Kidney capillary endothelial cell (primary cell): ENCODE measurements at regions not wholly inside any gene's neighbourhood (a gene's known extent, or its start where the extent isn't known, plus 50 kb on each side); places are given as distances from the start of the nearest gene placed in this dataset.
"Not testable (repeated sequence)": the region's sequence is repeated elsewhere in the genome, so short reads cannot be mapped to it uniquely, and the experiment has no call there.

Experiments
- DNase-seq: peaks from one replicate; pipeline ENCODE4 v3.0.0-alpha.2; 2018; ENCODE audit warnings: low spot score

DNA sequence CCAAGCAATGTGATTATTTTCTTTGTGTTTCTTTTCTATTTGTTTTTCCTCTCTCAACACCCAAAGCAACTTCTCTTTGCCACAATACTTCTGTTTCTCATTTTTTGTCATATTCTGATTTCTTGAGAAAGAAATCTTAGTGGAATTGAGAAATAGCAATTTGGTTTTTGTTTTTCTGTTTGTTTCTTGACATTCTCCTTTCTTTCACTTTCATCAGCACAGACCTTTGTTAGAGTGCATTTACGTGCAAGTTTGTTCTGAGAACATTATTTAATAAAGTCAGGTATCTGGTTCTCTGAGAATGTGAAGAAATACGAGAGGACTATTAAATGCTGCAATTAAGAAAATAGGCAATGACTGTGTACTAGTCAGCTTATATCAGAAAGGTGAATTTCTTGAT lies 608.1 kb upstream of the AADAT start:
- no peak for DNase-seq

DNA sequence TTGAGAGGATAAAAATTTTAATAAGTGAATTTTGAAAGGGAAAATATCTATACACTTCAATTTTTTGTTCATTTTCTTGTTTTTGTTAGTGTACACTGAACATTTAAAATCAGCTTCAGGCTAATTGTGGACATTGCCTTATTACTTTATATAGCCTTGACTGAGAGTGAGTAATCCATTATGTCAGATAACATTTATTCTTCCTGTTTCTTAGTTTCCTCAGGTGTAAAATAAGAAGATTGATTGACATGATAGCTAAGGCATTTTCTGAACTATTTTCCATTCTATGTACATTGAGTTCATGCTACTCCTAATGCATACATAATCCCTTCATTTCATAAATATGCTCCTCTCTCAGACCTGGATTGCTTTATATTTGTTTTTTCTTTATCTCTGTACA lies 607.3 kb upstream of the AADAT start:
- DNase-seq = no peak

- DNase-seq = no peak
Measured at GRCh38 chr4:170691168-170691567, 601.4 kb upstream of the AADAT start.

GRCh38 chr4:170687751-170688150 lies 598.0 kb upstream of the AADAT start:
- no peak for DNase-seq

DNA sequence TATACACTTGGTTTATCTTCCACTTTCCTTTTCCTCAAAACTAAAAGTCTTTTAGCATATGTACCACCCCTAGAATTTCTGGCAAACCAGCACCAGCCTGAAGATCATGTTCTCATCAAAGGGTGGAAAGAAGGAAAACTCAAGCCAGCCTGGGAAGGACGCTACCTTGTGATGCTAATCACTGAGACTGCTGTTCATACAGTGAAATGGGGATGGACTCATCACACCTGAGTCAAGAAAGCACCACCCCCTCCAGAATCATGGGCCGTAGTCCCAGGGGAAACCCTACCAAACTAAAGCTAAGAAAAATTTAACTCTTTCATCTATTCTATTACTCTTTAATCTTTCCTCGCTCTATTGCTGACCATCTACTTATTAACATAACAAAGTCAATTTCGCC lies 595.9 kb upstream of the AADAT start:
- not testable (repeated sequence) for DNase-seq

DNA sequence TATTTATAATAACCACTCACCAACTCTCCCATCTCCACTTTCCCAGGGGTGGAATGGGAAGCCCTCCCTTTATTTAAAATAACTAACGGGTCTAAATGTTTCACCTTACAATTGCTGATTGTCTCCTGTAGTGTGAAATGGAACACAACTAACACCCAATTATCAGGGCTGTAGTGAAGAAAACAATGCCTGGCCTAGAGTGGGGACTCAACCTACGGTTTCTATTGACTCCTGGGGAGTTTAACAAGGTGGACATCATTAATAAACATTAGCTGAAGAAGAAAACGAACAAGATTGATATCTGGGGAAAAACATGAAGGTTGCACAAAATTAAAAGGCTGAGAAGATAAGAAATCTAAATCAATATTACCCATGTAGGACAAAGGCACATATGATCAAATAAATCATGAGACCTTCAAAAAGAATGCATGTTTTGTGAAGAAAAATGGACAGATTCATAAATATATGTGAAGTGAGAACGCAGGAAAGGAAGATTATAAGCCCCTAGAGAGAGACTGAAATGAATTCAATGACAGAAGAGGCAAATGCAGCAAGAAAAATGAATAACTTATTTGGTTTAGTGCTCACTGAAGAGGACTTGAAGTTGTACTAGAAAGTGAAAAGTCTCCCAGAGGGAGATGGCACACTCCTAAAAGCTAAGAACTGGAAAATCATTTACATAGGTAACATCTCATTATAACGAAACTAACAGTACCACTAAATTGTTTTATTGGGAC lies 593.0 kb upstream of the AADAT start:
- DNase-seq = no peak

GRCh38 chr4:170682087-170682486 lies 592.3 kb upstream of the AADAT start:
- not testable (repeated sequence) for DNase-seq

DNA sequence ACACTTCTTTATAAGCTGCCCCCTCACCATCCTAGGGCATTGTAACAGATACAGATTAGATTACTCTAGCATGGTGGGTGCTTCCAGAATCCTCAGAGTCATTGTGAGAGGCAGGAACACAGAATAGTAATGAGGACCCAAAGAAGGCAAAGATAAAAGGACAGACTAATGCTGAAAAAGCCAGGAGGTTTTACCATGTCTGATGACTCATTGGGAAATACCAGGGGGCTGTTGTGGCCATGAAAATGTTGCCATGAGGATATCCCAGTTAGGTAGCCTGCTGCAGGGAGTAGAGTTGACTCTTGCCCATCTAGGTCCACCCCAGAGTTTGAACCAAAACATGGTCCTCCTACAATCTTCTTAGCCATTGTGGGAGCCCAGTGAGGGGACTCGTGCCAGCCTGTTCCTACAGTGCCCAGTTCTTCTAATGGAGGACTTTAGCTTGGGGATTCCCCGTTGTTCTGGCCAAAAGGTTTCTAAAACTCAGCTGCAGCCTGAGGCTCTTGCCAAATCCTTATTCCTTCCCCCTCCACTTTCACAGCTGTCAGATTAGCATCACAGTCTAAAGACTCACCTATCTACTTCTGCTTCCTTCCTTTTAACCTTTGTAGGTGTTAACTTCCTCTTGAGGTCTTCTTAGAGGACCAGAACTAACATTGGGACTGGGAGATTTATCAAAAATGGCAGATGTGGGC lies 586.0 kb upstream of the AADAT start:
- DNase-seq = no peak

- DNase-seq = no peak
Measured at GRCh38 chr4:170674176-170674575, 584.4 kb upstream of the AADAT start.

GRCh38 chr4:170672381-170672965 lies 582.7 kb upstream of the AADAT start:
- DNase-seq = peak; percentile 11

DNA sequence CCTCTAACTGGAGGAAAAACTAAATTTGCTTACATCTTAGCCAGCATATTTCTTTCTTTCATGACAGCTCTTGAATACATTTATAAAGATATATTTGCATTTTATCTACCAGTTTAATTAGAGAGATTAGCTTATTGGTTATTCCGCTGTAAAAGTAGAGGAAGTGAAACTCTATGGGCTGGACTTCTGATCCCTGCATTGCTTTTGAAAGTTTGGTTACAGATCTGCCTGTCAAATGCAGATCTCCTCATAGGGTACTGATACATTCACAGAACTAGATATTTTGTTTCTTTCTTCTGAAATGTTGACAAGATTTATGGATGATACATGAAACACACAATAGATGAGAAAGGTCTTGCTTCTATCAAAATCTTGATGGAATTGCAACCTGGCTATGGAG lies 581.4 kb upstream of the AADAT start:
- no peak for DNase-seq

DNA sequence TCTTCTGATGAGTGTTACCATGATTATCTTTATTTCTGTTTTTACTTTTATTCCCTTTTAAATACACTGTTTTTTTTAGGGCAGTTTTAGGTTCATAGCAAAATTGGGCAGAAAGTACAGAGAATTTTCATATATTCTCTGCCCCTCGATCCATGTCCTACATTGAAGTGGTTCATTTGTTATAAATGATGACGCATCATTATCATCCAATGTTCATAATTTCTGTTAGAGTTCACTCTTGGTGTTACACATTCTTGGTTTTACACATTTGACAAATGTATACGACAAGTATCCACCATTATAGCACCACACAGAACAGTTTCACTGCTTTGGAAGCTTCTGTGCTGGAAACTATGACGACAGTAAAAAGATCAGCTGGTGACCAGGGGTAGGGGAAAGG lies 578.1 kb upstream of the AADAT start:
- DNase-seq = no peak

DNA sequence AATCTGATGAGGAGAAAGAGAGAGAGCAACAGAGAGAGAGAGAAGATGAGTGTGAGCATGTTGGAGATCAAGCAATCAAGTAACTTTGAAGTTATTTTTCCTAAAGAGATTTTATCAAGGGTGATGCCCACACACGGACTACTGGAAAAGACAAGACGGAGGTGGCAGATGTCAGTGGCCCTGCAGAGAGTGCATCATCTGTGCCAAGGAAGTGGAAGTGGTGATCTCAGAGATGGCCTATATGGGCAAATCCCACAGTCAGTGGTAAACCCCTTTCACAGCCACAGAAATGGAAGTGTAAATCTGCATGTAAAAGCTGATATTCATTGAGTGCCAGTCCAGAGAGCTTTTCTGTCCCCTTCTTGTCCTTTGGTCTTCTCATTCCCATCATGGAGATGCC lies 577.2 kb upstream of the AADAT start:
- DNase-seq = no peak

GRCh38 chr4:170662250-170662649 lies 572.5 kb upstream of the AADAT start:
- DNase-seq = no peak

DNA sequence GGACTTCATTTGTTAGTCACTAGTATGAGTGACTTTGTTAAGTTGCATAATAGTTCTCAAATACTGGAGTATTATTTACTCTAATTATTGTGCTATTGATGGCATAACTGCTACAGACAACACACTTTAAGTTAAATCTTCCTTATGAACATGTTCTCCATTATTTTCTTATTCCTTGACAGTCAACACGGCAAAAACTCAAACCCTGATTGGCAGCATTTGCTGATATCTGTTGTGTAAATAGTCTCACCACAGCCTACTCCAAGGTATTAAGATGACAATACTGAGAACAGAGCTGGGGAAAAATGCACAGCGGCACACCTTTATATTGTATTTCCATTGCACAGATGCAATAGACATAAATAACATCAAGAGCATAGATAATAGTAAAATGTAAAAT lies 568.0 kb upstream of the AADAT start:
- no peak for DNase-seq

GRCh38 chr4:170656506-170656905 lies 566.8 kb upstream of the AADAT start:
- no peak for DNase-seq

- DNase-seq = no peak
Measured at GRCh38 chr4:170652571-170652970, 562.8 kb upstream of the AADAT start.

DNA sequence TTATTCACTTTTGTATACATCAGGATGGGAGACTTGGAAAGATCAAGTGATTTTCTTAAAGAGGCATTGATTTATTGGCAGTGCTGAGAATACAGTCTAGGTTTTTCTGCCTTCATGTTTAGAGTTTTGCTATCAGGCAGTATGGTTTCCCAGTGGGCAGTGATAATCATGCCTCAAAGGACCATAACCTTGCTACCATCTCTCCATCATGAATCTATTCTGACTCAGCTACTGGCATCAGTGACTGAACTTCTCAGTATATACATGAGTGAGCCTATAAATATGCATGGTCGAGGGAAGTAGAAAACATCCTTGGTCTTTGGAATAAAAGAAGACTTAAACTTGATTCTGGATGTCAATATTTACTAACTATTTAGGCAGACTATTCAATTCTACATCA lies 562.0 kb upstream of the AADAT start:
- DNase-seq = no peak

DNA sequence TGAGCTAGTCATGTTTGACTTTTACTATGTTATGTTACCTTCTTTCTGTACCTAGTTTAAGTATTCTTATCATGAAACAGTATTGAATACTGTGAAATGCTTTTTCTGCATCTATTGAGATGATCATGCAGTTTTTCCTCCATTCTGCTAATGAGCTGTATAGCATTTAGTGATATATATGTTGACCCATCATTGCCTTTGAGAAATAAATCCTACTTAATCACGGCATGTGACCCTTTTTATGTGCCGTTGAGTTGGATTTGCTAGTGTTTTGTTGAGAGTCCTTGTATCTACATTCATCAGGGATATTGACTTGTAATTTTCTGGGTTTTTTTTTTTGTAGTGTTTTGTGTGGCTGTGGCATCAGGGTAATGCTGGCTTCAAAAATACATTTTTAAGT lies 537.7 kb upstream of the AADAT start:
- DNase-seq = no peak

- DNase-seq = no peak
Measured at GRCh38 chr4:170623899-170624298, 534.1 kb upstream of the AADAT start.

DNA sequence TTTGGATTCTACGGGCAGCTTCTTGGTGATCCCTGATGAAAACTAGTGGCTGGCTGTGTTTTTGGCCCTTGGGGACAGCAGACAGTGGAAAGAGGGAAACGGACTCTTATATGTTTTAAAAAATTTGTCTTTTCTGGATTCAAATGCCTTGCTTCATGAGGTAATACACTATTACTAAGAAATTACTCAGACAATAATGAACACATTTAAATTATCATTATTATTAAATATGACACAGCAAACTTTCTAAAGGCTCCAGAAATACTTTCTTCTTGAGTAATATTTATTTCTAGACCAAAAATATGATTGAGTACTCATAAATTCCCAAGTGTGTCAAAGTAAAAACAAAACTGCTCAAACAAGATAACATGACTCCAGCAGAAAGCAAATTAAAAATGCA lies 520.7 kb upstream of the AADAT start:
- DNase-seq = no peak

DNA sequence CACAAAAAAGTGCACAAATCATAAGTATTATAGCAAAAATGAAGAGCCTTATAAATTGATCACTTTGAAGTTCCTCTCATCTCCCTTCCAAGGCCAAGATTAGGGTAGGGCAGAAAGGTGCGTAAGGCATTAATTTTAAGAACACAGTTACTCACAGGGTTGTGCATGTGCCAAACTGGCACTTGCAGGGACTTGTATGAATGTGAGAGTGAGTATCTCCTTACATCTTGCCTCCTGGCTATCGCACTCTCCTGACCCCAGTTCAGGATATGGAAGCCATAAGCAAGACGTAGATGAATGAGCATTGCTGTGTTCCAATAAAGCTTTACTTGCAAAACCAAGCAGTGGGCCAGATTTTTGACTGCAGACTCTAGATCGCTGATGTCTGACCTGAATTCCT lies 510.1 kb upstream of the AADAT start:
- no peak for DNase-seq

- no peak for DNase-seq
Measured at GRCh38 chr4:170591076-170591475, 501.3 kb upstream of the AADAT start.
